ENCODE measurements at regions not wholly inside any gene's neighbourhood (a gene's known extent, or its start where the extent isn't known, plus 50 kb on each side); places are given as distances from the start of the nearest gene placed in this dataset.

GRCh38 chr2:19219060-19219459, 139.4 kb downstream of the OSR1 start:
- Histone ChIP-seq H3K36me3 (ENCODE audit: control insufficient read depth, low read length) (no peaks in the 10 kb centered on the region), H3K4me2 (ENCODE audit: low read length) (no peak overlapping the region)

DNA sequence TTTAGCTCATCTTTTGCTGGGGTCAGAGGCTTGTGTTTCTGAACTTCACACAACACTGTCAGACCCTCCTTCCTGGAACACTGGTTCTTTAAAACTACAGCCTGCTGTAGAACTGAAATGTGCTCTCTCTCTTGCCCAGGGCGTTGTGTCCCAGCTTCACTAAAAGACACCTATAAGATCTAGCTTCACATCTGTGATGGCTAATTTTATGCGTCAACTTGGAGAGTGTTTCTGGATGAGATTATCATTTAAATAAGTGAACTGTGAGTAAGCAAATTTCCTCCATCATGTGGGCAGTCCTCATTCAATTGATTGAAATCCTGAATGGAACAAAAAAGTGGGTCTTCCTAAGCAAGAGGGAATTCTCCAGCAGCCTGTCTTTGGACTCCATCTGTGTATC, 140.3 kb downstream of the OSR1 start:
- no peak overlapping the region for H3K27ac ChIP-seq (ENCODE audit: low read depth, low read length)
- TF ChIP-seq EZH2phosphoT487 (IDR thresholded peaks at IDR 0.05; ENCODE audit: borderline replicate concordance, low read length), result no peak
- TF ChIP-seq, protein P1, sequence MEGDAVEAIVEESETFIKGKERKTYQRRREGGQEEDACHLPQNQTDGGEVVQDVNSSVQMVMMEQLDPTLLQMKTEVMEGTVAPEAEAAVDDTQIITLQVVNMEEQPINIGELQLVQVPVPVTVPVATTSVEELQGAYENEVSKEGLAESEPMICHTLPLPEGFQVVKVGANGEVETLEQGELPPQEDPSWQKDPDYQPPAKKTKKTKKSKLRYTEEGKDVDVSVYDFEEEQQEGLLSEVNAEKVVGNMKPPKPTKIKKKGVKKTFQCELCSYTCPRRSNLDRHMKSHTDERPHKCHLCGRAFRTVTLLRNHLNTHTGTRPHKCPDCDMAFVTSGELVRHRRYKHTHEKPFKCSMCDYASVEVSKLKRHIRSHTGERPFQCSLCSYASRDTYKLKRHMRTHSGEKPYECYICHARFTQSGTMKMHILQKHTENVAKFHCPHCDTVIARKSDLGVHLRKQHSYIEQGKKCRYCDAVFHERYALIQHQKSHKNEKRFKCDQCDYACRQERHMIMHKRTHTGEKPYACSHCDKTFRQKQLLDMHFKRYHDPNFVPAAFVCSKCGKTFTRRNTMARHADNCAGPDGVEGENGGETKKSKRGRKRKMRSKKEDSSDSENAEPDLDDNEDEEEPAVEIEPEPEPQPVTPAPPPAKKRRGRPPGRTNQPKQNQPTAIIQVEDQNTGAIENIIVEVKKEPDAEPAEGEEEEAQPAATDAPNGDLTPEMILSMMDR (IDR thresholded peaks at IDR 0.05; ENCODE audit: low read depth, low read length, poor library complexity, severe bottlenecking), result no peak

More at GRCh38 chr2:19219060-19219459, 139.4 kb downstream of the OSR1 start:
- no peaks in the 10 kb centered on the region for H4K20me1 ChIP-seq (ENCODE audit: control insufficient read depth, insufficient read depth, low read depth, low read length)
- no peaks in the 10 kb centered on the region for H3K4me1 ChIP-seq (ENCODE audit: control insufficient read depth, low read length)
- H3K27ac ChIP-seq (ENCODE audit: low read depth, low read length), result no peak overlapping the region
- TF ChIP-seq, protein P1 (IDR thresholded peaks at IDR 0.05; ENCODE audit: low read depth, low read length, poor library complexity, severe bottlenecking), result no peak
- no peak for TF ChIP-seq EZH2phosphoT487 (IDR thresholded peaks at IDR 0.05; ENCODE audit: borderline replicate concordance, low read length)
- no peak overlapping the region for H3K4me3 ChIP-seq (ENCODE audit: low read length)
- H3F3A ChIP-seq (ENCODE audit: control insufficient read depth, insufficient read depth), result no peaks in the 10 kb centered on the region
- no peaks in the 10 kb centered on the region for H3K9me2 ChIP-seq (replicated peaks; ENCODE audit: control insufficient read depth, low read length)
- H3K9me3 ChIP-seq (ENCODE audit: control insufficient read depth, insufficient read depth, low read length), result no peaks in the 10 kb centered on the region
- no peaks in the 10 kb centered on the region for H3K27me3 ChIP-seq (ENCODE audit: control insufficient read depth, low read length)
- no peaks in the 10 kb centered on the region for H3K79me2 ChIP-seq (ENCODE audit: control insufficient read depth, low read length)

GRCh38 chr2:19216676-19217602, 141.5 kb downstream of the OSR1 start:
- no peaks in the 10 kb centered on the region for H3K79me2 ChIP-seq (ENCODE audit: control insufficient read depth, low read length)
- H3K36me3 ChIP-seq (ENCODE audit: control insufficient read depth, low read length), result no peaks in the 10 kb centered on the region
- no peaks in the 10 kb centered on the region for H3K4me1 ChIP-seq (ENCODE audit: control insufficient read depth, low read length)
- H4K20me1 ChIP-seq (ENCODE audit: control insufficient read depth, insufficient read depth, low read depth, low read length), result no peaks in the 10 kb centered on the region
- no peaks in the 10 kb centered on the region for H3K27me3 ChIP-seq (ENCODE audit: control insufficient read depth, low read length)
- H3K9me3 ChIP-seq (ENCODE audit: control insufficient read depth, insufficient read depth, low read length), result no peaks in the 10 kb centered on the region
- H3K4me3 ChIP-seq (ENCODE audit: low read length), result no peak overlapping the region
- no peaks in the 10 kb centered on the region for H3K9me2 ChIP-seq (replicated peaks; ENCODE audit: control insufficient read depth, low read length)
- TF ChIP-seq, protein P1 (IDR thresholded peaks at IDR 0.05; ENCODE audit: low read depth, low read length, poor library complexity, severe bottlenecking), result no peak
- TF ChIP-seq EZH2phosphoT487 (IDR thresholded peaks at IDR 0.05; ENCODE audit: borderline replicate concordance, low read length), result no peak
- no peak overlapping the region for H3K27ac ChIP-seq (ENCODE audit: low read depth, low read length)
- no peaks in the 10 kb centered on the region for H3F3A ChIP-seq (ENCODE audit: control insufficient read depth, insufficient read depth)
- H3K4me2 ChIP-seq (ENCODE audit: low read length), result no peak overlapping the region

More for the DNA sequence above, 140.3 kb downstream of the OSR1 start:
- H3K79me2 ChIP-seq (ENCODE audit: control insufficient read depth, low read length), result no peaks in the 10 kb centered on the region
- no peaks in the 10 kb centered on the region for H4K20me1 ChIP-seq (ENCODE audit: control insufficient read depth, insufficient read depth, low read depth, low read length)
- no peak overlapping the region for H3K4me3 ChIP-seq (ENCODE audit: low read length)
- no peaks in the 10 kb centered on the region for H3K9me3 ChIP-seq (ENCODE audit: control insufficient read depth, insufficient read depth, low read length)
- no peak overlapping the region for H3K4me2 ChIP-seq (ENCODE audit: low read length)
- H3K9me2 ChIP-seq (replicated peaks; ENCODE audit: control insufficient read depth, low read length), result no peaks in the 10 kb centered on the region
- H3K4me1 ChIP-seq (ENCODE audit: control insufficient read depth, low read length), result no peaks in the 10 kb centered on the region
- no peaks in the 10 kb centered on the region for H3K27me3 ChIP-seq (ENCODE audit: control insufficient read depth, low read length)
- no peaks in the 10 kb centered on the region for H3F3A ChIP-seq (ENCODE audit: control insufficient read depth, insufficient read depth)
- no peaks in the 10 kb centered on the region for H3K36me3 ChIP-seq (ENCODE audit: control insufficient read depth, low read length)

All from DOHH2 (cell line).